ENCODE measurements at regions not wholly inside any gene's neighbourhood (a gene's known extent, or its start where the extent isn't known, plus 50 kb on each side); places are given as distances from the start of the nearest gene placed in this dataset.

DNA sequence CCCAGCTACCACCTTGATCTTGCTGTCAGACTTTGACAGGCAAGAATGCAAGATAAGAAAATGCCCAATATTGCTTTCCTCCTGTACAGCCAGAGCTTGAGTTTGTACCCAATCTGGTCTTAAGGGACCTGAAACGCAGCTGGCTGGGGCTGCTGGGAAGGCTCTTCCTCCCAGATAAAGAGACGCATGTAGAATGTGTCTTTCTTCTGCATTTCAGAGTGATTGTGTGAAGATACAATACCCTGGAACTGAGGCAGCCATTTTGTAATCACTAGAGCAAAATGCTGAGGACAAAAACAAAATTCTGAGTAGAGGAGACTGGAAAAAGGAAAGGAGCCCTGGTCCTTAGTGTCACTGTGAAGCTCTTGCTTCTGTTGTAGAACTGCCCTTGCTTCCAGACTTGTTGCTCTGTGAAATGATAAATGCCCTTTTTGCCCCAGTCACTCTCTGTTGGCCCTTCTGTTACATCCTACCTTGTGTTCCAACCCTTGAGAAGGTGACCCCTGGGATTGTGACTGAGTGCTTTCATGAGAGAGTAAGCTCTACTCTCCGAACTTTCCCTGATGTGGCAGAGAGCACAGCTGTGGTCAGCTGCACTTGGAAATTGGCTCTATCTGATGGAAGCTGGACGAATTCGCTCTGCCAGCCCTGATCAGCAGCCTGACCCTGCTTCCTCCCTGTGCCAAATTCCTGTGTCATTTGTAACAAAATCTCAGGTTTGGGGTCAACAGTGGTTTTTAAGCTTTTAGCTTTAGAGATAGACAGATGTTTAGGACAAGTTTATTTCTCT lies 137.4 kb upstream of the RBMS1 start:
- DNase-seq (ENCODE audit: low read depth, low spot score), result no peak
- no TSS peak for BruUV-seq (replicated peaks)
- CTCF ChIA-PET, result no interaction called here
- H3K36me3 ChIP-seq (ENCODE audit: control insufficient read depth, insufficient read depth, low read length), result no peaks in the 10 kb centered on the region
- no peaks in the 10 kb centered on the region for H3K27me3 ChIP-seq (ENCODE audit: control insufficient read depth, insufficient read depth, low read length)
- intact Hi-C loops (cut with micrococcal nuclease; ENCODE audit: unreplicated experiment) (no loop called here), in situ Hi-C loops (cut with HindIII; ENCODE audit: low pct_unique_long_range_greater_than_20kb, low sequenced_read_pairs) (no loop called here)
- POLR2A ChIA-PET, result no interaction called here
- H3K27ac ChIP-seq (ENCODE audit: low read length), result no peak overlapping the region
- ATAC-seq, result no peak
- H3K9me3 ChIP-seq (ENCODE audit: control insufficient read depth, insufficient read depth, low read depth, low read length), result no peaks in the 10 kb centered on the region
- H3K4me1 ChIP-seq (ENCODE audit: control insufficient read depth, insufficient read depth, low read length), result no peaks in the 10 kb centered on the region
- no peak overlapping the region for H3K4me3 ChIP-seq (ENCODE audit: low read depth in 2 of 2, low read length in 2 of 2)
- TF ChIP-seq SIN3A (IDR thresholded peaks at IDR 0.05; ENCODE audit: borderline replicate concordance, insufficient read depth, low read depth, low read length), result no peak

- no peaks in the 10 kb centered on the region for H3K36me3 ChIP-seq (ENCODE audit: control insufficient read depth, insufficient read depth, low read length)
- intact Hi-C loops (cut with micrococcal nuclease; ENCODE audit: unreplicated experiment), result no loop called here
- in situ Hi-C loops (cut with HindIII; ENCODE audit: low pct_unique_long_range_greater_than_20kb, low sequenced_read_pairs), result no loop called here
- H3K27me3 ChIP-seq (ENCODE audit: control insufficient read depth, insufficient read depth, low read length), result no peaks in the 10 kb centered on the region
- H3K27ac ChIP-seq (ENCODE audit: low read length), result no peak overlapping the region
- ChIA-PET CTCF (no interaction called here), POLR2A (no interaction called here)
- H3K9me3 ChIP-seq (ENCODE audit: control insufficient read depth, insufficient read depth, low read depth, low read length), result no peaks in the 10 kb centered on the region
- no peaks in the 10 kb centered on the region for H3K4me1 ChIP-seq (ENCODE audit: control insufficient read depth, insufficient read depth, low read length)
- TF ChIP-seq SIN3A (IDR thresholded peaks at IDR 0.05; ENCODE audit: borderline replicate concordance, insufficient read depth, low read depth, low read length) (no peak), TCF7L2 (IDR thresholded peaks at IDR 0.05; ENCODE audit: low read depth, low read length) (no peak), POLR2AphosphoS5 (IDR thresholded peaks at IDR 0.05; ENCODE audit: low read depth, low read length) (no peak)
- TF ChIP-seq, protein P1, sequence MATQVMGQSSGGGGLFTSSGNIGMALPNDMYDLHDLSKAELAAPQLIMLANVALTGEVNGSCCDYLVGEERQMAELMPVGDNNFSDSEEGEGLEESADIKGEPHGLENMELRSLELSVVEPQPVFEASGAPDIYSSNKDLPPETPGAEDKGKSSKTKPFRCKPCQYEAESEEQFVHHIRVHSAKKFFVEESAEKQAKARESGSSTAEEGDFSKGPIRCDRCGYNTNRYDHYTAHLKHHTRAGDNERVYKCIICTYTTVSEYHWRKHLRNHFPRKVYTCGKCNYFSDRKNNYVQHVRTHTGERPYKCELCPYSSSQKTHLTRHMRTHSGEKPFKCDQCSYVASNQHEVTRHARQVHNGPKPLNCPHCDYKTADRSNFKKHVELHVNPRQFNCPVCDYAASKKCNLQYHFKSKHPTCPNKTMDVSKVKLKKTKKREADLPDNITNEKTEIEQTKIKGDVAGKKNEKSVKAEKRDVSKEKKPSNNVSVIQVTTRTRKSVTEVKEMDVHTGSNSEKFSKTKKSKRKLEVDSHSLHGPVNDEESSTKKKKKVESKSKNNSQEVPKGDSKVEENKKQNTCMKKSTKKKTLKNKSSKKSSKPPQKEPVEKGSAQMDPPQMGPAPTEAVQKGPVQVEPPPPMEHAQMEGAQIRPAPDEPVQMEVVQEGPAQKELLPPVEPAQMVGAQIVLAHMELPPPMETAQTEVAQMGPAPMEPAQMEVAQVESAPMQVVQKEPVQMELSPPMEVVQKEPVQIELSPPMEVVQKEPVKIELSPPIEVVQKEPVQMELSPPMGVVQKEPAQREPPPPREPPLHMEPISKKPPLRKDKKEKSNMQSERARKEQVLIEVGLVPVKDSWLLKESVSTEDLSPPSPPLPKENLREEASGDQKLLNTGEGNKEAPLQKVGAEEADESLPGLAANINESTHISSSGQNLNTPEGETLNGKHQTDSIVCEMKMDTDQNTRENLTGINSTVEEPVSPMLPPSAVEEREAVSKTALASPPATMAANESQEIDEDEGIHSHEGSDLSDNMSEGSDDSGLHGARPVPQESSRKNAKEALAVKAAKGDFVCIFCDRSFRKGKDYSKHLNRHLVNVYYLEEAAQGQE (IDR thresholded peaks at IDR 0.05; ENCODE audit: insufficient read depth in 1 of 2, low read depth in 2 of 2, low read length in 1 of 2), result no peak
- TF ChIP-seq, protein P2, sequence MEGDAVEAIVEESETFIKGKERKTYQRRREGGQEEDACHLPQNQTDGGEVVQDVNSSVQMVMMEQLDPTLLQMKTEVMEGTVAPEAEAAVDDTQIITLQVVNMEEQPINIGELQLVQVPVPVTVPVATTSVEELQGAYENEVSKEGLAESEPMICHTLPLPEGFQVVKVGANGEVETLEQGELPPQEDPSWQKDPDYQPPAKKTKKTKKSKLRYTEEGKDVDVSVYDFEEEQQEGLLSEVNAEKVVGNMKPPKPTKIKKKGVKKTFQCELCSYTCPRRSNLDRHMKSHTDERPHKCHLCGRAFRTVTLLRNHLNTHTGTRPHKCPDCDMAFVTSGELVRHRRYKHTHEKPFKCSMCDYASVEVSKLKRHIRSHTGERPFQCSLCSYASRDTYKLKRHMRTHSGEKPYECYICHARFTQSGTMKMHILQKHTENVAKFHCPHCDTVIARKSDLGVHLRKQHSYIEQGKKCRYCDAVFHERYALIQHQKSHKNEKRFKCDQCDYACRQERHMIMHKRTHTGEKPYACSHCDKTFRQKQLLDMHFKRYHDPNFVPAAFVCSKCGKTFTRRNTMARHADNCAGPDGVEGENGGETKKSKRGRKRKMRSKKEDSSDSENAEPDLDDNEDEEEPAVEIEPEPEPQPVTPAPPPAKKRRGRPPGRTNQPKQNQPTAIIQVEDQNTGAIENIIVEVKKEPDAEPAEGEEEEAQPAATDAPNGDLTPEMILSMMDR (IDR thresholded peaks at IDR 0.05), result no peak
- H3K4me3 ChIP-seq (ENCODE audit: low read depth in 2 of 2, low read length in 2 of 2), result no peak overlapping the region
- no peak for DNase-seq (ENCODE audit: low read depth, low spot score)
- ATAC-seq, result no peak
- no TSS peak for BruUV-seq (replicated peaks)
Observed at GRCh38 chr2:160632084-160632975, 138.7 kb upstream of the RBMS1 start.

Measured in Panc1 (cell line).